Endothelial cell of umbilical vein (primary cell): ENCODE measurements at regions not wholly inside any gene's neighbourhood (a gene's known extent, or its start where the extent isn't known, plus 50 kb on each side); places are given as distances from the start of the nearest gene placed in this dataset.

ENCODE experiments used
- JUN ChIP-seq: IDR thresholded peaks from 2 replicates; pipeline ENCODE4 v1.6.1; 2011; ENCODE audit warnings: borderline replicate concordance, low read depth; ENCODE audit not compliant: insufficient read length, insufficient read depth
- POLR2AphosphoS5 ChIP-seq: IDR thresholded peaks from 2 replicates; pipeline ENCODE4 v1.6.1; 2012; ENCODE audit warnings: low read depth, mild to moderate bottlenecking, control low read depth, low read length, moderate library complexity; ENCODE audit not compliant: insufficient read depth
- TF ChIP-seq, protein P1 (sequence below), 2 donors: IDR thresholded peaks; 1 replicate in 1 of 2; 2 replicates in 1 of 2; pipeline ENCODE4 v1.5.1; 2011; ENCODE audit warnings: low read length in 2 of 2, mild to moderate bottlenecking in 2 of 2, moderate library complexity in 2 of 2, control low read depth in 1 of 2, inconsistent platforms in 1 of 2, low read depth in 1 of 2; ENCODE audit not compliant: insufficient read depth in 1 of 2; ENCODE audit errors: extremely low read depth in 1 of 2

DNA sequence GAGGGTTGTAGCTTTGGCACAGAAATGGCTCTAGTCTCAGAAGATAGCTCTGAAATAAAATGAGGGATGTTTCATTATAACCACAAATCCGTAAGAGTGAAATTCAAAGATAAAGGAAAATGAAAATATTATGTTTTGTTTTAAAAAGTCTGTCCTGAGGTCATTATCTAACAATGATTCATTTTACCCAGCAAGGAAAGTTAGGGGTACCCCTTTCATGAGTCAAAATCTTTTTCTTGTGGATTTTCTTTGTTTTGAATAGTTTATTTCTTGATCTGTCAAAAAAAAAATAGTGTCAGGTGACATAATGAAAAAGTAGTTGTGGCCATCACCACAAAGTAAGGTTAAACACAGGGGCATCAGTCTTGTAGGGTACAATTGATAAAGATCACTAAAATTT, 59.7 kb upstream of the MYB start:
- TF ChIP-seq JUN (no peak), POLR2AphosphoS5 (no peak)
- TF ChIP-seq, protein P1, sequence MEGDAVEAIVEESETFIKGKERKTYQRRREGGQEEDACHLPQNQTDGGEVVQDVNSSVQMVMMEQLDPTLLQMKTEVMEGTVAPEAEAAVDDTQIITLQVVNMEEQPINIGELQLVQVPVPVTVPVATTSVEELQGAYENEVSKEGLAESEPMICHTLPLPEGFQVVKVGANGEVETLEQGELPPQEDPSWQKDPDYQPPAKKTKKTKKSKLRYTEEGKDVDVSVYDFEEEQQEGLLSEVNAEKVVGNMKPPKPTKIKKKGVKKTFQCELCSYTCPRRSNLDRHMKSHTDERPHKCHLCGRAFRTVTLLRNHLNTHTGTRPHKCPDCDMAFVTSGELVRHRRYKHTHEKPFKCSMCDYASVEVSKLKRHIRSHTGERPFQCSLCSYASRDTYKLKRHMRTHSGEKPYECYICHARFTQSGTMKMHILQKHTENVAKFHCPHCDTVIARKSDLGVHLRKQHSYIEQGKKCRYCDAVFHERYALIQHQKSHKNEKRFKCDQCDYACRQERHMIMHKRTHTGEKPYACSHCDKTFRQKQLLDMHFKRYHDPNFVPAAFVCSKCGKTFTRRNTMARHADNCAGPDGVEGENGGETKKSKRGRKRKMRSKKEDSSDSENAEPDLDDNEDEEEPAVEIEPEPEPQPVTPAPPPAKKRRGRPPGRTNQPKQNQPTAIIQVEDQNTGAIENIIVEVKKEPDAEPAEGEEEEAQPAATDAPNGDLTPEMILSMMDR (IDR thresholded peaks at IDR 0.05; ENCODE audit: extremely low read depth in 1 of 2, insufficient read depth in 1 of 2, low read depth in 1 of 2, low read length in 2 of 2) = no peak
